ENCODE measurements at regions not wholly inside any gene's neighbourhood (a gene's known extent, or its start where the extent isn't known, plus 50 kb on each side); places are given as distances from the start of the nearest gene placed in this dataset.
"Not testable (repeated sequence)": the region's sequence is repeated elsewhere in the genome, so short reads cannot be mapped to it uniquely, and the experiment has no call there.

DNA sequence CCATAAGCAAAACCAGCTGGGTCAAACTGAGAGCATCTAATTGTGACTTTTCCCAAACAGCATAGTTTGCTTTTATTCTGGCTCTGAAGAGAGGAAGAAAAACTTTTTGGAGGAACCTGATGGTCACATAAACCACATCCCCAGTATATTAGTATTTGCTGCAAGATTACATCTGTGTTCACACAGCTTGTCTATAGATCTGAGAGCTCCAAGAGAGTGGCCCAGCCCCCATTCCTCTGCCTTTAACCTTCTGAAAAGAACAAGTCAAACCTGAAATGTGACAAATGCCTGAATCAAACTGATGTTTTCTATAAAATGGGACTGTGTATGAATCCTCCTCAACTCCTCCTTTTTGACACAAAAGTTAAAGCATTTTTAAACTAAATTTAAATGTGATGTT, 435.2 kb downstream of the ZNF479 start:
- not testable (repeated sequence) for DNase-seq; H3K4me3 ChIP-seq (ENCODE audit: low read depth, low read length); H3K27me3 ChIP-seq; H3K9me3 ChIP-seq; H3K4me1 ChIP-seq; H3K36me3 ChIP-seq

DNA sequence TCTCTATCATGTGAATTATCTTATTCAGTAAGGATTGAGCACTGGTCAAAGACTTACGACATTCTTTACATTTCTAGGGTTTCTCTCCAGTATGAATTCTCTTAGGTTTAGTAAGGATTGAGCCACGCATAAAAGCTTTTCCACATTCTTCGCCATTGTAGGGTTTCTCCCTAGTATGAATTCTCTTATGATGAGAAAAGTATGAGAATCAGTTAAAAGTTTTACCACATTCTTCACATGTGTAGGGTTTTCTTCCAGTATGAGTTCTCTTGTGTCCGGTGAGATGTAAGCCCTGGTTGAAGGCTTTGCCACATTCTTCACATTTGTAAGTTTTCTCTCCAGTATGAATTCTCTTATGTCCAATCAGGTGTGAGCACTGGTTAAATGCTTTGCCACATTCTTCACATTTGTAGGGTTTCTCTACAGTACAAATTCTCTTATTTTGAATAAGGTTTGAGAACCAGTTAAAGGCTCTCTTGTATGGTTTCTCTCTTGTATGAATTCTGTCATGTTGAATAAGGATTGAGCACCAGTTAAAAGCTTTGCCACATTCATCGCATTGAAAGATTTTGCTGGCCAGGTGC, 445.9 kb downstream of the ZNF479 start:
- TF ChIP-seq, protein P1, sequence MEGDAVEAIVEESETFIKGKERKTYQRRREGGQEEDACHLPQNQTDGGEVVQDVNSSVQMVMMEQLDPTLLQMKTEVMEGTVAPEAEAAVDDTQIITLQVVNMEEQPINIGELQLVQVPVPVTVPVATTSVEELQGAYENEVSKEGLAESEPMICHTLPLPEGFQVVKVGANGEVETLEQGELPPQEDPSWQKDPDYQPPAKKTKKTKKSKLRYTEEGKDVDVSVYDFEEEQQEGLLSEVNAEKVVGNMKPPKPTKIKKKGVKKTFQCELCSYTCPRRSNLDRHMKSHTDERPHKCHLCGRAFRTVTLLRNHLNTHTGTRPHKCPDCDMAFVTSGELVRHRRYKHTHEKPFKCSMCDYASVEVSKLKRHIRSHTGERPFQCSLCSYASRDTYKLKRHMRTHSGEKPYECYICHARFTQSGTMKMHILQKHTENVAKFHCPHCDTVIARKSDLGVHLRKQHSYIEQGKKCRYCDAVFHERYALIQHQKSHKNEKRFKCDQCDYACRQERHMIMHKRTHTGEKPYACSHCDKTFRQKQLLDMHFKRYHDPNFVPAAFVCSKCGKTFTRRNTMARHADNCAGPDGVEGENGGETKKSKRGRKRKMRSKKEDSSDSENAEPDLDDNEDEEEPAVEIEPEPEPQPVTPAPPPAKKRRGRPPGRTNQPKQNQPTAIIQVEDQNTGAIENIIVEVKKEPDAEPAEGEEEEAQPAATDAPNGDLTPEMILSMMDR (IDR thresholded peaks at IDR 0.05; ENCODE audit: low read depth, low read length), result no peak
- Histone ChIP-seq H3K4me3 (ENCODE audit: low read depth, low read length) (no peak overlapping the region), H3K27me3 (no peaks in the 10 kb centered on the region), H3K9me3 (no peaks in the 10 kb centered on the region; the same call in 1 of the 2 replicates), H3K36me3 (no peaks in the 10 kb centered on the region), H3K4me1 (no peaks in the 10 kb centered on the region)
- no peak for DNase-seq

DNA sequence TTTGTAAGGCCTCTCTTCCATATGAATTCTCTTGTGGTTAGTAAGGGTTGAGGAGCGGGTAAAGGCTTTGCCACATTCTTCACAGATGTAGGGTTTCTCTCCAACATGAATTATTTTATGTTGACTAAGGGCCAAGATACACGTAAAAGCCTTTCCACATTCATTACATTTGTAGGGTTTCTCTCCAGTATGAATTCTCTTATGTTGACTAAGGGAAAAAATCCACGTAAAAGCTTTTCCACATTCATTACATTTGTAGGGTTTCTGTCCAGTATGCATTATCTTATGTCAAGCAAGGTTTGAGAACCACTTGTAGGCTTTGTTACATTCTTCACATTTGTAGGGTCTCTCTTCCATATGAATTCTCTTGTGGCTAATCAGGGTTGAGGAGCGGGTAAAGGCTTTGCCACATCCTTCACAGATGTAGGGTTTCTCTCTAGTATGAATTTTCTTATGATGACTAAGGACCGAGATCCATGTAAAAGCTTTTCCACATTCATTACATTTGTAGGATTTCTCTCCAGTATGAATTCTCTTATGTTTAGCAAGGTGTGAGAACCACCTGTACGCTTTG, 493.0 kb downstream of the ZNF479 start:
- no peaks in the 10 kb centered on the region for H3K9me3 ChIP-seq

DNA sequence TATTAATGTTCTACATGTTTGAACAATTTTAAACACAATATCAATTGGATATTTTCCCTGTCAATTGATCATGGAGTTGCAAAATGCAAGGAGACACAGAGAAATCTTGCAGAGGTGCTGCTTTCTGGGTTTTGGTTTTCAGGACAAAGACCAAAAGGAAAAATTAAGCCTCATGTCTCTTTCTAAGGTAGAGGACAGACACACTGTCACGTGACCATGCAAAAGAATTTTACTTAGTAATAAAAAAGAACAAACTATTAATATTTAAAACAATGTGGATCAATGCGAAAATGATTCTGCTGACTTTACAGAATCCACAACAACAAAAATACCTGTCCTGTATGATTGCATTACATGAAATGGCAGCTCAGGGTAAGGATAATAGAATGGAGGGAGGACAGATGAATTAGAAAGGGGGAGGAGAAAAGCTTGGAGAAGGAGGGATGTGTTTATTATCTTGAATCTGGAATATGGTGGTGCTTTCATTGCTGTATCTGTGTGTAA, 493.7 kb upstream of the NUPR2 start:
- Histone ChIP-seq H3K4me3 (ENCODE audit: low read depth, low read length) (no peak overlapping the region), H3K27me3 (no peaks in the 10 kb centered on the region), H3K9me3 (no peaks in the 10 kb centered on the region), H3K4me1 (no peaks in the 10 kb centered on the region), H3K36me3 (no peaks in the 10 kb centered on the region)
- TF ChIP-seq, protein P1 (IDR thresholded peaks at IDR 0.05; ENCODE audit: low read depth, low read length), result no peak
- no peak for DNase-seq

More for the DNA sequence above, 493.0 kb downstream of the ZNF479 start:
- H3K4me1 ChIP-seq, result no peaks in the 10 kb centered on the region
- no peak for DNase-seq
- no peaks in the 10 kb centered on the region for H3K27me3 ChIP-seq
- no peaks in the 10 kb centered on the region for H3K36me3 ChIP-seq
- TF ChIP-seq, protein P1 (IDR thresholded peaks at IDR 0.05; ENCODE audit: low read depth, low read length), result no peak
- no peak overlapping the region for H3K4me3 ChIP-seq (ENCODE audit: low read depth, low read length)

- no peaks in the 10 kb centered on the region for H3K36me3 ChIP-seq
- no peaks in the 10 kb centered on the region for H3K4me1 ChIP-seq
- H3K27me3 ChIP-seq, result no peaks in the 10 kb centered on the region
- no peak overlapping the region for H3K4me3 ChIP-seq (ENCODE audit: low read depth, low read length)
- no peak for DNase-seq
- TF ChIP-seq, protein P1 (IDR thresholded peaks at IDR 0.05; ENCODE audit: low read depth, low read length), result no peak
- H3K9me3 ChIP-seq, result no peaks in the 10 kb centered on the region
Measured at GRCh38 chr7:56605146-56605545, 488.9 kb upstream of the NUPR2 start.

DNA sequence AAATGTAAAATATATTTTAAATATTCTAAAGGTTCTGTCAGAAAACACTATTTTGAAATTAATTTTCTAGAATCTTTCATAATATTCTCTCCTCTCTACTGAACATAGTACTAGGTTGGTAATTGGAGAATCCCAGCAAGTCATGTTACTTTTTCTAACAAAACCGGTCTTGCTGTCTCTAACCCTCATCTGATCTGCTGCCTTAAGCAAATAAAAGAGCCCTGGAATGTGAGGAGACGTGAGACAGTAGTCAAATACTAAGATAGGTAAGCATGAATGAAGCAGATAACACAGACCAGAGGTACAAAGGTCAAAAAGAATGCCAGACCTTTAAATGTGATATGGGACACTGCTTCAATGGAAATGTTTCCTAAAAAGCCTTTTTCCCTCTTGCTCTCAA, 462.4 kb upstream of the NUPR2 start:
- Histone ChIP-seq H3K4me3 (ENCODE audit: low read depth, low read length) (no peak overlapping the region), H3K9me3 (no peaks in the 10 kb centered on the region), H3K27me3 (no peaks in the 10 kb centered on the region), H3K36me3 (no peaks in the 10 kb centered on the region), H3K4me1 (no peaks in the 10 kb centered on the region)
- DNase-seq, result no peak
- TF ChIP-seq, protein P1 (IDR thresholded peaks at IDR 0.05; ENCODE audit: low read depth, low read length), result no peak
